Loucy (cell line): ENCODE measurements at regions not wholly inside any gene's neighbourhood (a gene's known extent, or its start where the extent isn't known, plus 50 kb on each side); places are given as distances from the start of the nearest gene placed in this dataset.

Experiments used
- H2AFZ ChIP-seq: fragments of 200-600 bp; sonication (generic); 2 replicates; pipeline ENCODE4 v1.6.0; 2016; ENCODE audit warnings: antibody characterized with exemption, mild to moderate bottlenecking, low read length, moderate library complexity
- H3F3A ChIP-seq: fragments of 200-600 bp; 2 replicates; pipeline ENCODE4 v1.6.0; 2016; ENCODE audit warnings: antibody characterized with exemption, low read depth, mild to moderate bottlenecking
- H3K27me3 ChIP-seq: fragments of 200-600 bp; sonication (generic); 2 replicates; pipeline ENCODE4 v1.6.1; 2014; ENCODE audit warnings: low read length, mild to moderate bottlenecking; ENCODE audit not compliant: insufficient read depth, poor library complexity, severe bottlenecking
- H3K36me3 ChIP-seq: fragments of 200-600 bp; sonication (generic); 2 replicates; pipeline ENCODE4 v1.6.1; 2016; ENCODE audit warnings: low read length; ENCODE audit not compliant: insufficient read depth
- H3K4me1 ChIP-seq: fragments of 200-600 bp; sonication (generic); 2 replicates; pipeline ENCODE4 v1.5.1; 2014; ENCODE audit warnings: low read length, mild to moderate bottlenecking; ENCODE audit not compliant: insufficient read depth, poor library complexity, severe bottlenecking
- H3K4me2 ChIP-seq: fragments of 200-600 bp; sonication (generic); 2 replicates; pipeline ENCODE4 v1.6.0; 2014; ENCODE audit warnings: antibody characterized with exemption, low read length, low read depth, mild to moderate bottlenecking; ENCODE audit not compliant: poor library complexity, severe bottlenecking
- H3K4me3 ChIP-seq: fragments of 200-600 bp; sonication (generic); 2 replicates; pipeline ENCODE4 v1.5.1; 2014; ENCODE audit warnings: low read length, mild to moderate bottlenecking, mixed read lengths; ENCODE audit not compliant: poor library complexity, severe bottlenecking
- H3K79me2 ChIP-seq: fragments of 200-600 bp; sonication (generic); 2 replicates; pipeline ENCODE4 v1.6.1; 2014; ENCODE audit warnings: low read length; ENCODE audit not compliant: insufficient read depth
- H3K9ac ChIP-seq: fragments of 200-600 bp; sonication (generic); 2 replicates; pipeline ENCODE4 v1.6.0; 2014; ENCODE audit warnings: mild to moderate bottlenecking, low read depth, low read length, moderate library complexity; ENCODE audit not compliant: poor library complexity, severe bottlenecking
- H3K9me2 ChIP-seq: fragments of 200-600 bp; sonication (generic); replicated peaks from 2 replicates; pipeline ENCODE4 v1.6.1; 2016; ENCODE audit warnings: low read depth, low read length, mixed read lengths
- H3K9me3 ChIP-seq: fragments of 200-600 bp; sonication (generic); 2 replicates; pipeline ENCODE4 v1.6.1; 2014; ENCODE audit warnings: mild to moderate bottlenecking, antibody characterized with exemption, low read length, low read depth; ENCODE audit not compliant: insufficient read depth
- H4K20me1 ChIP-seq: fragments of 200-600 bp; sonication (generic); 2 replicates; pipeline ENCODE4 v1.6.0; 2014; ENCODE audit warnings: antibody characterized with exemption, low read length, mild to moderate bottlenecking; ENCODE audit not compliant: insufficient read depth, poor library complexity, severe bottlenecking
- CTCF ChIP-seq: fragments of 200-600 bp; sonication (generic); conservative IDR thresholded peaks from 2 replicates; pipeline ENCODE4 v1.5.1; 2014; ENCODE audit warnings: mild to moderate bottlenecking, antibody characterized with exemption, low read length
- EZH2phosphoT487 ChIP-seq: fragments of 200-600 bp; IDR thresholded peaks from 2 replicates; pipeline ENCODE4 v1.6.1; 2018; ENCODE audit warnings: antibody characterized with exemption, mild to moderate bottlenecking, moderate library complexity, borderline replicate concordance

GRCh38 chr1:102365071-102365470 lies 368.3 kb upstream of the OLFM3 start:
- Histone ChIP-seq H3K79me2 (no peaks in the 10 kb centered on the region), H3K9ac (no peak overlapping the region), H3K4me1 (no peaks in the 10 kb centered on the region), H3K36me3 (no peaks in the 10 kb centered on the region), H3K9me3 (no peaks in the 10 kb centered on the region), H2AFZ (no peak overlapping the region), H3K9me2 (0 out of 2 replicates have a peak, but pooled peaks cover 4% of the 10 kb centered on the region), H3F3A (no peaks in the 10 kb centered on the region), H3K4me3 (no peak overlapping the region), H3K27me3 (no peaks in the 10 kb centered on the region), H3K4me2 (no peak overlapping the region), H4K20me1 (no peaks in the 10 kb centered on the region)
- no peak for TF ChIP-seq CTCF
- no peak for TF ChIP-seq EZH2phosphoT487

- Histone ChIP-seq H3K27me3 (no peaks in the 10 kb centered on the region), H3K9ac (no peak overlapping the region)
Observed at GRCh38 chr1:102336602-102337001, 339.9 kb upstream of the OLFM3 start.

GRCh38 chr1:102318104-102318806 lies 321.5 kb upstream of the OLFM3 start:
- H3K9me2 ChIP-seq = no peaks in the 10 kb centered on the region
- no peak overlapping the region for H2AFZ ChIP-seq
- no peak overlapping the region for H3K9ac ChIP-seq
- no peaks in the 10 kb centered on the region for H3K79me2 ChIP-seq
- TF ChIP-seq CTCF = no peak
- TF ChIP-seq EZH2phosphoT487 = no peak
- H3K36me3 ChIP-seq = no peaks in the 10 kb centered on the region
- no peak overlapping the region for H3K4me3 ChIP-seq
- no peaks in the 10 kb centered on the region for H3K27me3 ChIP-seq
- no peaks in the 10 kb centered on the region for H3K9me3 ChIP-seq
- no peak overlapping the region for H3K4me2 ChIP-seq
- no peaks in the 10 kb centered on the region for H3F3A ChIP-seq
- no peaks in the 10 kb centered on the region for H4K20me1 ChIP-seq
- H3K4me1 ChIP-seq = no peaks in the 10 kb centered on the region

More at GRCh38 chr1:102336602-102337001, 339.9 kb upstream of the OLFM3 start:
- no peak overlapping the region for H3K4me2 ChIP-seq
- H3K4me3 ChIP-seq = no peak overlapping the region
- H3F3A ChIP-seq = no peaks in the 10 kb centered on the region
- TF ChIP-seq CTCF (no peak), EZH2phosphoT487 (no peak)
- no peaks in the 10 kb centered on the region for H3K79me2 ChIP-seq
- H3K4me1 ChIP-seq = no peaks in the 10 kb centered on the region
- no peak overlapping the region for H2AFZ ChIP-seq
- no peaks in the 10 kb centered on the region for H4K20me1 ChIP-seq
- H3K9me2 ChIP-seq = no peaks in the 10 kb centered on the region
- no peaks in the 10 kb centered on the region for H3K9me3 ChIP-seq
- H3K36me3 ChIP-seq = no peaks in the 10 kb centered on the region
